Epithelial cell of esophagus (primary cell): ENCODE measurements at regions not wholly inside any gene's neighbourhood (a gene's known extent, or its start where the extent isn't known, plus 50 kb on each side); places are given as distances from the start of the nearest gene placed in this dataset.
"Not testable (repeated sequence)": the region's sequence is repeated elsewhere in the genome, so short reads cannot be mapped to it uniquely, and the experiment has no call there.

Experiments
- DNase-seq: peaks from one replicate; pipeline ENCODE4 v3.0.0; 2010; ENCODE audit warnings: low read depth
- H3K4me3 ChIP-seq: 2 replicates; pipeline ENCODE4 v1.5.1; 2011; ENCODE audit warnings: mild to moderate bottlenecking, low read length, control low read depth
- CTCF ChIP-seq: IDR thresholded peaks from 2 replicates; pipeline ENCODE4 v1.5.1; 2011; ENCODE audit warnings: low read depth, mild to moderate bottlenecking, low read length, control low read depth, inconsistent platforms; ENCODE audit not compliant: insufficient read depth; ENCODE audit errors: missing control alignments

GRCh38 chr13:88263808-88264207, 592.6 kb downstream of the SLITRK5 start:
- DNase-seq = no peak
- TF ChIP-seq CTCF = no peak
- H3K4me3 ChIP-seq = no peak overlapping the region

- TF ChIP-seq CTCF = no peak
- no peak overlapping the region for H3K4me3 ChIP-seq
- DNase-seq = no peak
Observed at GRCh38 chr13:88281841-88282240, 610.7 kb downstream of the SLITRK5 start.

GRCh38 chr13:88285329-88285728, 614.2 kb downstream of the SLITRK5 start:
- DNase-seq = no peak
- TF ChIP-seq CTCF = no peak
- H3K4me3 ChIP-seq = no peak overlapping the region

- no peak overlapping the region for H3K4me3 ChIP-seq
- DNase-seq = no peak
- TF ChIP-seq CTCF = no peak
Observed at GRCh38 chr13:88288326-88288725, 617.2 kb downstream of the SLITRK5 start.

- not testable (repeated sequence) for DNase-seq
Observed at GRCh38 chr13:88291731-88292130, 620.6 kb downstream of the SLITRK5 start.

GRCh38 chr13:88294368-88294767, 623.2 kb downstream of the SLITRK5 start:
- no peak for TF ChIP-seq CTCF
- H3K4me3 ChIP-seq = no peak overlapping the region
- no peak for DNase-seq

More at GRCh38 chr13:88291731-88292130, 620.6 kb downstream of the SLITRK5 start:
- not testable (repeated sequence) for H3K4me3 ChIP-seq

GRCh38 chr13:88303157-88303556, 632.0 kb downstream of the SLITRK5 start:
- no peak overlapping the region for H3K4me3 ChIP-seq
- no peak for TF ChIP-seq CTCF
- no peak for DNase-seq

GRCh38 chr13:88303605-88304004, 632.4 kb downstream of the SLITRK5 start:
- no peak for TF ChIP-seq CTCF
- no peak overlapping the region for H3K4me3 ChIP-seq
- no peak for DNase-seq
